DND-41 (cell line): ENCODE measurements at regions not wholly inside any gene's neighbourhood (a gene's known extent, or its start where the extent isn't known, plus 50 kb on each side); places are given as distances from the start of the nearest gene placed in this dataset.

ENCODE experiments used
- ATAC-seq: fragments of 200-7000 bp; cut with Tn5 transposase; 3 replicates; pipeline ENCODE4 v1.9.1; 2021; ENCODE audit warnings: low read depth; ENCODE audit not compliant: insufficient read depth
- DNase-seq: peaks from one replicate; pipeline ENCODE4 v3.0.0-alpha.2; 2020
- H2AFZ ChIP-seq: 2 replicates; pipeline ENCODE4 v1.6.0; 2012; ENCODE audit warnings: low read depth, low read length
- H3K27ac ChIP-seq: 2 replicates; pipeline ENCODE4 v1.5.1; 2012; ENCODE audit warnings: low read length, inconsistent platforms
- H3K27me3 ChIP-seq: fragments of 200-600 bp; sonication (generic); 2 replicates; pipeline ENCODE4 v1.6.0; 2012; ENCODE audit warnings: low read length, mild to moderate bottlenecking, inconsistent platforms; ENCODE audit not compliant: insufficient read depth, poor library complexity
- H3K36me3 ChIP-seq: 2 replicates; pipeline ENCODE4 v1.5.1; 2012; ENCODE audit warnings: low read length, inconsistent platforms; ENCODE audit not compliant: insufficient read depth
- H3K4me1 ChIP-seq: 2 replicates; pipeline ENCODE4 v1.5.1; 2012; ENCODE audit warnings: mild to moderate bottlenecking, low read length; ENCODE audit not compliant: insufficient read depth
- H3K4me2 ChIP-seq: 2 replicates; pipeline ENCODE4 v1.6.0; 2012; ENCODE audit warnings: mild to moderate bottlenecking, moderate library complexity, low read length, inconsistent platforms; ENCODE audit not compliant: insufficient read depth
- H3K4me3 ChIP-seq, 2 experiments: fragments of 200-600 bp in 1 of 2; shearing (Covaris generic) in 1 of 2; 2 replicates each; pipeline ENCODE4 v1.5.1; 2012 to 2016; ENCODE audit warnings: inconsistent platforms in 2 of 2, low read length in 2 of 2, mild to moderate bottlenecking in 2 of 2, low read depth in 1 of 2, moderate library complexity in 1 of 2
- H3K79me2 ChIP-seq: 2 replicates; pipeline ENCODE4 v1.6.0; 2012; ENCODE audit warnings: low read length, inconsistent platforms; ENCODE audit not compliant: insufficient read depth
- H3K9ac ChIP-seq: 2 replicates; pipeline ENCODE4 v1.6.0; 2012; ENCODE audit warnings: low read depth, mild to moderate bottlenecking, inconsistent platforms, low read length, moderate library complexity
- H3K9me3 ChIP-seq: 2 replicates; pipeline ENCODE4 v1.5.1; 2012; ENCODE audit warnings: low read length, moderate library complexity, mild to moderate bottlenecking, inconsistent platforms; ENCODE audit not compliant: insufficient read depth, severe bottlenecking
- H4K20me1 ChIP-seq: 2 replicates; pipeline ENCODE4 v1.6.0; 2012; ENCODE audit warnings: low read length; ENCODE audit not compliant: insufficient read depth
- EZH2 ChIP-seq: IDR thresholded peaks from 3 replicates; pipeline ENCODE4 v1.6.1; 2012; ENCODE audit warnings: borderline replicate concordance, low read depth, mild to moderate bottlenecking, moderate library complexity, low read length, inconsistent platforms; ENCODE audit not compliant: severe bottlenecking
- TF ChIP-seq, protein P1 (sequence below): IDR thresholded peaks from 2 replicates; pipeline ENCODE4 v1.5.1; 2012; ENCODE audit warnings: borderline replicate concordance, low read length, moderate library complexity, mild to moderate bottlenecking; ENCODE audit not compliant: poor library complexity, severe bottlenecking; ENCODE audit errors: extremely low read depth

DNA sequence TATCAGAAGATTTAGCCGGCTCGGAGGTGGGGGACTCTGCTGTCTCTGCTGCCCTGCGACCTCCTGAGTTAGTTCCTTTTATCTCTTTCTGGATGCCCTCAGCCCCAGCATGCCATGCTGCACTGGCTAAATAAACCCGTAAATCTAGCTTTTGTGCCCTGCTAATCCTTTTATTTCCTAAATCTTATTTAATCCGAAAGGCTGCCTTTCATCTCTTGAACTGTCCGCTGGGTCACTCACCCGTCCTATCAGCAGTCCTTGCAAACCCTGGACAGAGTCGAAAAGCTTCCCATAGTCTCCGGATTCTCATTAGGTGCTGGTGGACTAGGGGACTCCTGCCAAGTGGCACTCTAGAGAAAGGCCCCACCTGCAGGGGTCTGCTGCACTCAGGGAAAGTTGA, 122.0 kb upstream of the APCDD1 start:
- no peak overlapping the region for H2AFZ ChIP-seq
- H3K4me3 ChIP-seq = no peak overlapping the region
- no peak overlapping the region for H3K27ac ChIP-seq
- ATAC-seq = no peak
- no peak overlapping the region for H3K4me2 ChIP-seq
- no peaks in the 10 kb centered on the region for H4K20me1 ChIP-seq
- H3K27me3 ChIP-seq = no peaks in the 10 kb centered on the region
- no peaks in the 10 kb centered on the region for H3K79me2 ChIP-seq
- no peak for DNase-seq
- H3K9me3 ChIP-seq = no peaks in the 10 kb centered on the region
- H3K9ac ChIP-seq = no peak overlapping the region
- no peaks in the 10 kb centered on the region for H3K4me1 ChIP-seq
- no peak for TF ChIP-seq EZH2
- TF ChIP-seq, protein P1, sequence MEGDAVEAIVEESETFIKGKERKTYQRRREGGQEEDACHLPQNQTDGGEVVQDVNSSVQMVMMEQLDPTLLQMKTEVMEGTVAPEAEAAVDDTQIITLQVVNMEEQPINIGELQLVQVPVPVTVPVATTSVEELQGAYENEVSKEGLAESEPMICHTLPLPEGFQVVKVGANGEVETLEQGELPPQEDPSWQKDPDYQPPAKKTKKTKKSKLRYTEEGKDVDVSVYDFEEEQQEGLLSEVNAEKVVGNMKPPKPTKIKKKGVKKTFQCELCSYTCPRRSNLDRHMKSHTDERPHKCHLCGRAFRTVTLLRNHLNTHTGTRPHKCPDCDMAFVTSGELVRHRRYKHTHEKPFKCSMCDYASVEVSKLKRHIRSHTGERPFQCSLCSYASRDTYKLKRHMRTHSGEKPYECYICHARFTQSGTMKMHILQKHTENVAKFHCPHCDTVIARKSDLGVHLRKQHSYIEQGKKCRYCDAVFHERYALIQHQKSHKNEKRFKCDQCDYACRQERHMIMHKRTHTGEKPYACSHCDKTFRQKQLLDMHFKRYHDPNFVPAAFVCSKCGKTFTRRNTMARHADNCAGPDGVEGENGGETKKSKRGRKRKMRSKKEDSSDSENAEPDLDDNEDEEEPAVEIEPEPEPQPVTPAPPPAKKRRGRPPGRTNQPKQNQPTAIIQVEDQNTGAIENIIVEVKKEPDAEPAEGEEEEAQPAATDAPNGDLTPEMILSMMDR = no peak
- no peaks in the 10 kb centered on the region for H3K36me3 ChIP-seq

DNA sequence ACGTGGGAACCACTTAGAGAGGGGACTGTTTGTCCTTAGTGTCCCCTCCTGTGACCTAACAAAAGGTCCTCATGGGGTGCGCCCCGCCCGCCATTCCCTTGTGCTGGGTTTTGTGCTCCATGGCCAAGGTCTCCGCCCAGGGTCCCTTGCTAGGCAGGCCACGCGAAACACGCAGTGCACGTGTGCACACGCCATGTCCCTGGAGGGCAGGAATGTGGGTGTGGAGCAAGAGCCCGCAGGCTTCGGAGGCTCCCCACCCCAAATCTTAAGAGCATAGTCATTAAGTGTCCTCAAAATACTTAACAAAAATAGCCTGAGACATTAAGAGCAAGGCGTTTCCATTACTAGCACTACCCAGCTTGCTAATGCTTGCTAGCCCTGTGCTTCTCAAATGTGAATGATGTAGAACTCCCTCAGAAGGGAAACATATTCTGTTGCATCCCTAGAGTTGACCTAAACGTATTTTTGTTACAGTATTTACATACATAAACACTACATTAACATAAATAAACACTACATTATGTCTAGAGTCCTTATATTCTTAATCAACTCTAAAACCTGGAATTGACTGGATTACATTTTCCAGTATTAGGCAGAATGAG, 117.6 kb upstream of the APCDD1 start:
- TF ChIP-seq EZH2 = no peak
- TF ChIP-seq, protein P1 = no peak
- no peak overlapping the region for H2AFZ ChIP-seq
- no peak overlapping the region for H3K9ac ChIP-seq
- ATAC-seq (no peak), DNase-seq (no peak)
- peaks cover 2% of the 10 kb centered on the region for H3K9me3 ChIP-seq
- H3K27ac ChIP-seq = no peak overlapping the region
- H4K20me1 ChIP-seq = no peaks in the 10 kb centered on the region
- no peak overlapping the region for H3K4me3 ChIP-seq
- no peaks in the 10 kb centered on the region for H3K36me3 ChIP-seq
- no peaks in the 10 kb centered on the region for H3K4me1 ChIP-seq
- no peaks in the 10 kb centered on the region for H3K79me2 ChIP-seq
- H3K27me3 ChIP-seq = no peaks in the 10 kb centered on the region
- H3K4me2 ChIP-seq = no peak overlapping the region

DNA sequence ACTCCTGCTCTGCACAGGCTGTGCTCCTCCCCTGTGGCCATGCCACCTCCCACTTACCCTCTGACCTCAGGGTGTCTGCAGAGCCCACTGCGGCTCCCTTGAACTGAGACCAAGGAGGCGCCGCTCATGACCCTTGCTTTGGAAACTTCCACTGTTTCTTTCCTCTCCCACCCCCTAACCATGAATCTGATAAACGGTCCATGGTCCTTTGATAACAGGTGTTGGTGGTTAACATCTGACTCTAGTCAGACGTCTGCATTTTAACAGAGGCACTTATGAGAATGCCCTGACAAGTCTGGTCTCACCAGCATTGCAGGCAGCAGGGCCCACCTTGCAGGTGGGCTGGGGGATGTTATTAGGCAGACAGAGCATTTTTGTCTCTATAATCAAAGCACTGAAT, 113.6 kb upstream of the APCDD1 start:
- ATAC-seq (peak; percentile 81), DNase-seq (peak; percentile 37)
- no peaks in the 10 kb centered on the region for H3K79me2 ChIP-seq
- peaks cover 4% of the 10 kb centered on the region for H3K9me3 ChIP-seq
- TF ChIP-seq EZH2 = no peak
- TF ChIP-seq, protein P1 = no peak
- no peaks in the 10 kb centered on the region for H3K4me1 ChIP-seq
- no peaks in the 10 kb centered on the region for H3K27me3 ChIP-seq
- H3K4me3 ChIP-seq = no peak overlapping the region
- no peaks in the 10 kb centered on the region for H4K20me1 ChIP-seq
- H3K9ac ChIP-seq = no peak overlapping the region
- H3K4me2 ChIP-seq = no peak overlapping the region
- no peaks in the 10 kb centered on the region for H3K36me3 ChIP-seq
- no peak overlapping the region for H2AFZ ChIP-seq
- no peak overlapping the region for H3K27ac ChIP-seq

DNA sequence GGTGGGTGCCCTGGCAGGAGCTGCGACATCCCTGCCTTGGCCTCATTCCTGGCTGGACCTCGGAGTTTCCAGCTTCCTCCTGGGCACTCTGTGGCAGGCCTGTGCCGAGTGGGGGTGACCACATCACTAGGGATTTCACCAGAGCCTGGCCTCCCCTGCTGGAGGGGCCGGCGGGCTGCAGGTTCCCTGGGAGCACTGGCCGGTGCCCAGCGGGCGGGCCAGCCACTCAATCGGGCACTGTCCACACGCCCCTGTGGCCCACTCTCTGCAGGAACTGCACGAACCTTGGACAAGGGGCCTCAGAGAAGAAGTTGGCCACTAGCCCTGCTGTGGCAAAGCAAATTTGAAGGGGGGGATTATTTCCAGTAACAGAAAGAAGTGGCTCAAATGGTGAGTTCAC, 110.7 kb upstream of the APCDD1 start:
- Histone ChIP-seq H2AFZ (no peak overlapping the region), H3K4me1 (no peaks in the 10 kb centered on the region), H3K79me2 (no peaks in the 10 kb centered on the region), H3K4me2 (no peak overlapping the region), H3K27me3 (no peaks in the 10 kb centered on the region), H4K20me1 (no peaks in the 10 kb centered on the region), H3K9ac (no peak overlapping the region), H3K36me3 (no peaks in the 10 kb centered on the region), H3K4me3 (no peak overlapping the region), H3K27ac (no peak overlapping the region), H3K9me3 (peaks cover 4% of the 10 kb centered on the region)
- ATAC-seq (no peak), DNase-seq (no peak)
- TF ChIP-seq EZH2 = no peak
- TF ChIP-seq, protein P1 = no peak
